Panc1 (cell line): ENCODE measurements at regions not wholly inside any gene's neighbourhood (a gene's known extent, or its start where the extent isn't known, plus 50 kb on each side); places are given as distances from the start of the nearest gene placed in this dataset.

Experiments
- TF ChIP-seq, protein P1 (sequence below): fragments of 450-650 bp; IDR thresholded peaks from 2 replicates; pipeline ENCODE4 v1.5.1; 2017; ENCODE audit warnings: mild to moderate bottlenecking
- TF ChIP-seq, protein P2 (sequence below), 2 experiments: IDR thresholded peaks; 2 replicates each; pipeline ENCODE4 v1.6.1; 2011 to 2012; ENCODE audit warnings: low read depth in 2 of 2, control low read depth in 1 of 2, low read length in 1 of 2, mild to moderate bottlenecking in 1 of 2, moderate library complexity in 1 of 2; ENCODE audit not compliant: insufficient read depth in 1 of 2

DNA sequence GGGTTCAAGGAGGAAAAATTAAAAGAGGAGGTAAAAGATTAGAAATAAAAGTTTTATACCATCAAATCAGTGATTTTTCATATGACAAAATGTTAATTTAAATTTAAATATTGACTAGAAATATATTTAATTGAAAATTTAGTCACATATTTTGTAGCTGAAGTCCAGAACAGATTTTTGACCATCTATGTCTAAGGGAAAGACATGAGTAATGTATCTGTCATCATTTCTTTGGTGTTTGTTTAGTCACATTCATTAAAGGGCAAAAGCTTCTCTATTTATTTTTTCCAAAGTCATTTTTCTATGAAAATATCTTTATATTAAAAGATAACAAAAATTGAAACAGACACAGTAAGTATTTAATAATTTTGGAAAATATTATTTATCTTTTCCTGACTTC, 252.0 kb upstream of the ISL1 start:
- TF ChIP-seq, protein P1, sequence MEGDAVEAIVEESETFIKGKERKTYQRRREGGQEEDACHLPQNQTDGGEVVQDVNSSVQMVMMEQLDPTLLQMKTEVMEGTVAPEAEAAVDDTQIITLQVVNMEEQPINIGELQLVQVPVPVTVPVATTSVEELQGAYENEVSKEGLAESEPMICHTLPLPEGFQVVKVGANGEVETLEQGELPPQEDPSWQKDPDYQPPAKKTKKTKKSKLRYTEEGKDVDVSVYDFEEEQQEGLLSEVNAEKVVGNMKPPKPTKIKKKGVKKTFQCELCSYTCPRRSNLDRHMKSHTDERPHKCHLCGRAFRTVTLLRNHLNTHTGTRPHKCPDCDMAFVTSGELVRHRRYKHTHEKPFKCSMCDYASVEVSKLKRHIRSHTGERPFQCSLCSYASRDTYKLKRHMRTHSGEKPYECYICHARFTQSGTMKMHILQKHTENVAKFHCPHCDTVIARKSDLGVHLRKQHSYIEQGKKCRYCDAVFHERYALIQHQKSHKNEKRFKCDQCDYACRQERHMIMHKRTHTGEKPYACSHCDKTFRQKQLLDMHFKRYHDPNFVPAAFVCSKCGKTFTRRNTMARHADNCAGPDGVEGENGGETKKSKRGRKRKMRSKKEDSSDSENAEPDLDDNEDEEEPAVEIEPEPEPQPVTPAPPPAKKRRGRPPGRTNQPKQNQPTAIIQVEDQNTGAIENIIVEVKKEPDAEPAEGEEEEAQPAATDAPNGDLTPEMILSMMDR, result no peak
- TF ChIP-seq, protein P2, sequence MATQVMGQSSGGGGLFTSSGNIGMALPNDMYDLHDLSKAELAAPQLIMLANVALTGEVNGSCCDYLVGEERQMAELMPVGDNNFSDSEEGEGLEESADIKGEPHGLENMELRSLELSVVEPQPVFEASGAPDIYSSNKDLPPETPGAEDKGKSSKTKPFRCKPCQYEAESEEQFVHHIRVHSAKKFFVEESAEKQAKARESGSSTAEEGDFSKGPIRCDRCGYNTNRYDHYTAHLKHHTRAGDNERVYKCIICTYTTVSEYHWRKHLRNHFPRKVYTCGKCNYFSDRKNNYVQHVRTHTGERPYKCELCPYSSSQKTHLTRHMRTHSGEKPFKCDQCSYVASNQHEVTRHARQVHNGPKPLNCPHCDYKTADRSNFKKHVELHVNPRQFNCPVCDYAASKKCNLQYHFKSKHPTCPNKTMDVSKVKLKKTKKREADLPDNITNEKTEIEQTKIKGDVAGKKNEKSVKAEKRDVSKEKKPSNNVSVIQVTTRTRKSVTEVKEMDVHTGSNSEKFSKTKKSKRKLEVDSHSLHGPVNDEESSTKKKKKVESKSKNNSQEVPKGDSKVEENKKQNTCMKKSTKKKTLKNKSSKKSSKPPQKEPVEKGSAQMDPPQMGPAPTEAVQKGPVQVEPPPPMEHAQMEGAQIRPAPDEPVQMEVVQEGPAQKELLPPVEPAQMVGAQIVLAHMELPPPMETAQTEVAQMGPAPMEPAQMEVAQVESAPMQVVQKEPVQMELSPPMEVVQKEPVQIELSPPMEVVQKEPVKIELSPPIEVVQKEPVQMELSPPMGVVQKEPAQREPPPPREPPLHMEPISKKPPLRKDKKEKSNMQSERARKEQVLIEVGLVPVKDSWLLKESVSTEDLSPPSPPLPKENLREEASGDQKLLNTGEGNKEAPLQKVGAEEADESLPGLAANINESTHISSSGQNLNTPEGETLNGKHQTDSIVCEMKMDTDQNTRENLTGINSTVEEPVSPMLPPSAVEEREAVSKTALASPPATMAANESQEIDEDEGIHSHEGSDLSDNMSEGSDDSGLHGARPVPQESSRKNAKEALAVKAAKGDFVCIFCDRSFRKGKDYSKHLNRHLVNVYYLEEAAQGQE (IDR thresholded peaks at IDR 0.05; ENCODE audit: insufficient read depth in 1 of 2, low read depth in 2 of 2, low read length in 1 of 2), result no peak
